Activated T-cell treated with anti-CD3 and anti-CD28 coated beads, Interleukin-2, amount 50 U/mL, for 24 hours (primary cell): ENCODE measurements at regions not wholly inside any gene's neighbourhood (a gene's known extent, or its start where the extent isn't known, plus 50 kb on each side); places are given as distances from the start of the nearest gene placed in this dataset.
"Not testable (repeated sequence)": the region's sequence is repeated elsewhere in the genome, so short reads cannot be mapped to it uniquely, and the experiment has no call there.

Experiments
- DNase-seq: peaks from one replicate; pipeline ENCODE4 v3.0.0-alpha.2; 2020
- H3K27ac Mint-ChIP-seq: 2 replicates; pipeline ENCODE4 v1.8.0; 2020; ENCODE audit warnings: mild to moderate bottlenecking, mixed read lengths
- H3K27me3 Mint-ChIP-seq: 2 replicates; pipeline ENCODE4 v1.8.0; 2020; ENCODE audit warnings: mixed read lengths
- H3K36me3 Mint-ChIP-seq: 2 replicates; pipeline ENCODE4 v1.8.0; 2020; ENCODE audit warnings: low read depth, mixed read lengths
- H3K4me1 Mint-ChIP-seq: 2 replicates; pipeline ENCODE4 v1.8.0; 2020; ENCODE audit warnings: low read depth, mixed read lengths
- H3K4me3 Mint-ChIP-seq: 2 replicates; pipeline ENCODE4 v1.8.0; 2020; ENCODE audit warnings: mild to moderate bottlenecking, moderate library complexity, mixed read lengths
- H3K9me3 Mint-ChIP-seq: 2 replicates; pipeline ENCODE4 v1.8.0; 2020; ENCODE audit warnings: mixed read lengths

DNA sequence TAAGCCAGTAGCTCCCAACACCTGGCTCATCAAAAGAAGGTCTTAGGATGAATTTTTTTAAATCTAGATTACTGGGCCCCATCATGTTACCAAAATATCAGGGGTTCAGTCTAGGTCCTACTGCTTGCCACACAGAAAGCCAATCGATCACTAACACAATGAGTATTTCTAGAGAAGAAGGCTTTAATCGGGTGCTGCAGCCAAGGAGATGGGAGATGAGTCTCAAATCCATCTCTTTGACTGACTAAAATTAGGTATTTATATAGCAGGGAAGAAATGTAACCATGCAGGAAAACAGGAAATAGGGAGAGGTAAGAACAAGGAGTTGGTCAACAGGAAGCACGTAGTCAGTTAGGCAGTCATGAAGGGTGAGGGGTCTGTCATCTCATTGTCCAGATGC is 288.2 kb downstream of the CEP170 start:
- no peak overlapping the region for H3K4me3 Mint-ChIP-seq
- H3K4me1 Mint-ChIP-seq, result no peaks in the 10 kb centered on the region
- H3K9me3 Mint-ChIP-seq, result peaks cover 10% of the 10 kb centered on the region
- peaks cover 4% of the 10 kb centered on the region for H3K27me3 Mint-ChIP-seq
- H3K27ac Mint-ChIP-seq, result no peak overlapping the region
- no peak for DNase-seq
- H3K36me3 Mint-ChIP-seq, result no peaks in the 10 kb centered on the region

DNA sequence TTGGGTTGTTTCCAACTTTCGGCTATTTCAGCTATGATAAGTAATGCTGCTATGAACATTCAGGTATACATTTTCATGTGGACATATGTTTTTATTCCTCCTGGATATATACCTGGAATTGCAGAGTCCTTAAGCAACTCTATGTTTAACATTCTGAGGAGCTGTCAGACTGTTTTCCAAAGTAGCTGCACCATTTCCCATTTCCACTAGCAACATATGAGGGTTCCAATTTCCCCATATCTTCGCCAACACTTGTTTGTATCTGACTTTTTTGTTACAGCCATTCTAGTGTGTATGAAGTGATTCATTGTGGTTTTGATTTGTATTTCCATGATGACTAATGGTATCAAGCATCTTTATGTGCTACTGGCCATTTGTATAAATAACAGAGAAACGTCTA is 295.7 kb downstream of the CEP170 start:
- H3K27me3 Mint-ChIP-seq, H3K36me3 Mint-ChIP-seq, H3K4me1 Mint-ChIP-seq, H3K9me3 Mint-ChIP-seq, DNase-seq, H3K27ac Mint-ChIP-seq, H3K4me3 Mint-ChIP-seq: not testable (repeated sequence)

DNA sequence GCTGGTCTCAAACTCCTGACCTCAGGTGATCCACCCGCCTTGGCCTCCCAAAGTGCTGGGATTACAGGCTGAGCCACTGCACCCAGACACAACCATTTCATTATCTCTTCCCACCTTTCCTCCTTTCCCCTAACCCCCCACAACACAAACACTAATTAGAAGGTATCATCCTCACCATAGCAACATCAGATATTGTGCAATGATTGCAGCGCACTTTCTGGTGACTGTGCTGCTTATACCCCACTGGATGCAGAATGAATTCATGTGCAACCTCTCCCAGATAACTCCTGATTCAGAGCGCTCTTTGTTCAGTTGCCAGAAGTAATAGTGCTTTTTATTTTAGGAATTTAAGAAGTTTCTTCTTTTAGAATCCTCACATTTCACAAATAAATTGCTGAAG is 300.1 kb downstream of the CEP170 start:
- H3K27me3 Mint-ChIP-seq, H3K4me3 Mint-ChIP-seq, H3K9me3 Mint-ChIP-seq, H3K36me3 Mint-ChIP-seq, DNase-seq, H3K27ac Mint-ChIP-seq, H3K4me1 Mint-ChIP-seq: not testable (repeated sequence)

DNA sequence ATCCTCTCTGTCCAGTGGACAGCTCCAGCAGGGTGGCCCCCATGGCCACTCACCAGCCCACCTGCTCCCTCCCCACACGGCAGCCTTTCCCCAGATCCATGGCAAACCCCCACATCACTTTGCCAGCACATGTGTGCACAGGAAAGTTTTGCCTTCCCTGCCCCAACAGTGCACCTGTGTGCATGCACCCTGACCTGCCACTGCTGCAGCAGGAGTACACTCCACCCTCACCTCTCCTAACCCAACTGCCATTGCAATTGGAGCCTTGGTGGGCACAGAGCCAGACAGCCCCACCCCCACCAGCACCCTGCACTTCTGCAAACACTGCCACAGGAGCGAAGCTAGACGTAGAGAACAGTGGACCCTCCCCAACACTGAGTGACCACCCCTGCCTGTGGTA is 308.9 kb downstream of the CEP170 start:
- H3K9me3 Mint-ChIP-seq, result peaks cover 7% of the 10 kb centered on the region
- no peak for DNase-seq
- peaks cover 11% of the 10 kb centered on the region for H3K27me3 Mint-ChIP-seq
- no peak overlapping the region for H3K4me3 Mint-ChIP-seq
- H3K27ac Mint-ChIP-seq, result no peak overlapping the region
- no peaks in the 10 kb centered on the region for H3K36me3 Mint-ChIP-seq
- H3K4me1 Mint-ChIP-seq, result no peaks in the 10 kb centered on the region

DNA sequence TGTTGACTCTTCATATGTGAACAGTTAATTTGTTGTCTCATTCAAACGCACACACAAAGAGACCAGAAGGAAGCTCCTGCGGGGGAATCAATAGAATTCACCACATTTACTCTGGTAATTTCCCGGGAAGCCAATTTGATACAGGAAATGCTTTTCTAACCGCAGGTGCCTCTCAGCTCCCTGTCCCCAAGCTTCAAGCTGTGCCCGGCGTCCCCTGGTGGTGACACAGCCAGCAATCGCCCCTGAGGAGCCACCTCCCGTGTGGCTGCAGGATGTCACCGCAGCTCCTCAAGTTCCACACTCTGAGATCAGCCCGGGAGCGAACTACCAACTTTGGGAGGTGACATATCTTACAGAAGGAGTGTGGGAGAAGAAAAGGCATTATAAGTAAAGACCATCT is 318.4 kb downstream of the CEP170 start:
- H3K36me3 Mint-ChIP-seq, DNase-seq, H3K27me3 Mint-ChIP-seq, H3K9me3 Mint-ChIP-seq, H3K4me3 Mint-ChIP-seq, H3K4me1 Mint-ChIP-seq, H3K27ac Mint-ChIP-seq: not testable (repeated sequence)

DNA sequence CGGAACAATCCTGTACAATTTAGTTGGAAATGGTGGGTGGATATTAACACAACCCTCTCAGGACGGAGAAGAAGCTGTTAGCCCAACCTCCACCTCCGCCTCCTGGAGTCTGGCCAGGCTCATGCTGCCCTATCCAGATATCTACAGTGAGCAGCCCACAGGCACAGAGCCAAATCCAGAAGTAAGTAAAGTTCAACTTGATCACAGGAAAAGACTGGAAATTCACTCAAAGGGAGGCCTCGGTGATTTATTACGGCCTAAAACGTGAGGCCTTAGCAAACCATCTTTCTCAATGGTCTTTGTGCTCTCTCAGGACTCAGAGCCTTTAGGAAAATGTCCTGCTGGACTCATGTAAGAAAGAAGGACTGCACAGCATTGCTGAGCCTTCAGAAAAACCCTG is 330.4 kb downstream of the CEP170 start:
- not testable (repeated sequence) for DNase-seq, H3K36me3 Mint-ChIP-seq, H3K27me3 Mint-ChIP-seq, H3K27ac Mint-ChIP-seq, H3K9me3 Mint-ChIP-seq, H3K4me1 Mint-ChIP-seq, H3K4me3 Mint-ChIP-seq

DNA sequence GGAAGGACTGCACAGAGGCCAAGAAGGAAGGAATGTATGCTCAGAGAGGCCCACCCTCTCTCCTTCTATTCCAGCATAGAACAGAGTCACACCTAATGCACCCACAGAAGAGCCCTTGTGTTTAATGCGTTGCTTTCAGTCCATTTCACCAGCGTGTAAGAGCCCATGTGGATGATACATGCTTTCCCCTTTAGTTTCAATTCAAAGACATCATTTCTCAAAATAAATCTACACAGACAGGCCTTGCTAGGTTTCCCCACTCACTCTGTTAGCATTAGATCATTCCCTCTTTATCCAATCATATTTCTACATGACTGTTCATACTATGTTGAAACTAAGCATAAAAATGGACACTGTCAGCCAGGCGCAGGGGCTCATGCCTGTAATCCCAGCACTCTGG is 331.5 kb downstream of the CEP170 start:
- not testable (repeated sequence) for H3K27me3 Mint-ChIP-seq, DNase-seq, H3K9me3 Mint-ChIP-seq, H3K27ac Mint-ChIP-seq, H3K36me3 Mint-ChIP-seq, H3K4me1 Mint-ChIP-seq, H3K4me3 Mint-ChIP-seq

DNA sequence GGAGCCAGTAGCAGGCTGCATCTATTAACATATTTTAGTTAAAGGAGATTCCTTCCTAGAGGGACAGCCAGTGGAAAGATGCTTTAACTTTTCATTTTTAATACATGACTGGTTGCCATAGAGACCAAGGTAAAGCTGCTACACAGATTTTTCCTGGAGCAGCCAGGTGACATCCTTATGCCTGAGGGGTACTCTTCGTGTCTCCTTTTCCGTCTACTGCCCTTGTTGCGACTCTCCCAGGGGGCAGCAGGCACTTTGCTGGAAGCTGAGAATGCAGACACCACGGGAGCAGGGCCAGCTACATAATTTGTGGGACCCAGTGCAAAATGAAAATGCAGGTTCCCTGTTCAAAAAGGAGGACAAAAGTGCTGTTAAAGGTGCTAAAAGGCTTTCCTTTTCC is 340.4 kb downstream of the CEP170 start:
- H3K4me3 Mint-ChIP-seq, H3K27me3 Mint-ChIP-seq, H3K27ac Mint-ChIP-seq, H3K9me3 Mint-ChIP-seq, DNase-seq, H3K4me1 Mint-ChIP-seq, H3K36me3 Mint-ChIP-seq: not testable (repeated sequence)

DNA sequence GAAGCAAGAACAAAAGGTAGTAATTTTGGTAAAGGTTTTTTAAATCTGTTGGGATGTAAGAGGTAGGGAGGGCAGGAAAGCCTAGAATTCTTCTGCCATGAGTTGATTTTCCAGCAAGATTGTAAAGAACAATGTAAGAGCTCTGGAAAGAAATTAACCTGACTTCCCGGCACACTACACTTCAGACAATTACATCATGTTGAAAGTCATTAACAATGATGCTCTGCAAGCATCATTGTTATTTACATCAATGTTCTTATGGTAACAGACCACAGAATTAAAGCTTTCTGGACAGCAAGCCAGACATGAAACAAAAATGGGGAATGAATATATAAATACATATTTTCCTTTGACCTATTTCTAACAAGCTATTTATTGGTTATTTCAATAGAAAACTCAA is 342.2 kb downstream of the CEP170 start:
- H3K27ac Mint-ChIP-seq, H3K9me3 Mint-ChIP-seq, H3K27me3 Mint-ChIP-seq, H3K4me1 Mint-ChIP-seq, H3K36me3 Mint-ChIP-seq, DNase-seq, H3K4me3 Mint-ChIP-seq: not testable (repeated sequence)

DNA sequence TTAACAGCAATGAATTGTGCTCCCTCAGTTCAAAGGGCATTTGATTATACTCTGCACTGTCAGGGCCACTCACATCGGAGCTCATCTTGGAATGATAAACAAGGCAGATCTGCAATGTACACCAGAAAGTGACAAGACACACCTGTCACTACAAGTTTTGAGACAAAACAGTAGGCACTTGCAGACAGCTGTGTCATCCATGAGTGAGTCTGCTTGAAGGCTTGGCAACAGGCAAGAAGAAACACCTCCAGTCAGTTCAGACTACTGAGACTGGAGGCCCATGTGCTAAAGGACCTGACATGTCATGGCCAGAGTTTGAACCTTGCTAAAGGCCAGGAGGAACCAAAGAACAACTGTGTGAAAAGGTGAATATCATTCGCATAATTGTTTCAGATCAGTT is 354.5 kb downstream of the CEP170 start:
- H3K9me3 Mint-ChIP-seq, H3K4me3 Mint-ChIP-seq, H3K27ac Mint-ChIP-seq, DNase-seq, H3K4me1 Mint-ChIP-seq, H3K27me3 Mint-ChIP-seq, H3K36me3 Mint-ChIP-seq: not testable (repeated sequence)

DNA sequence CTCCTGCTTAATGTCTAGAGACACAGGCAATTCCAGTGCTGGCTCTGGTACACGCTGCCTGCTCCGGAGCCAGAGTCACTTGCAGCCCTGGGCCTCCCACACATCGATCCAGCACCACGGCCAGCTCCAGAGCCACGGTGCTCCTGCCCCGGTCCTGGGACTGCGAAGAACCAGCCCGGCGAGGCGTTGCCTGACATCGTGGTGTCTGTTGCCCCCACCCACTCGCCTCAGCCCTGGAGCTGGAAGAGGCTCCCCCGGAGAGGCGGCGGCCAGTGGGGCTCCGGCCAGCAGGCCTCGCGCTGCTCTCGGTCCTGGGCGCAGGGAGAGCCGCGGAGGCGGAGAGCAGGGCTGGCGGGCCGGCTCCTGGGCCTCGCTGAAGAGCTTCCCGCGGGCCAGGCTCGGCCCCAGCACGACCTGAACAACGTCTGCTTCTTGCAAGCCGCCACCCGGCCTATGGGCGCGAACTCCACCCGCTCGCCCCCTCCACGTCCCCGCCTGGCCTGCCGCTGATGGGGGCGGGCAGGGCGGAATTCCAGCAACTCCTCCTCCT is 364.8 kb downstream of the CEP170 start:
- peaks cover 26% of the 10 kb centered on the region for H3K27me3 Mint-ChIP-seq
- no peaks in the 10 kb centered on the region for H3K9me3 Mint-ChIP-seq
- H3K36me3 Mint-ChIP-seq, result no peaks in the 10 kb centered on the region
- no peak for DNase-seq
- no peaks in the 10 kb centered on the region for H3K4me1 Mint-ChIP-seq
- no peak overlapping the region for H3K27ac Mint-ChIP-seq
- no peak overlapping the region for H3K4me3 Mint-ChIP-seq

DNA sequence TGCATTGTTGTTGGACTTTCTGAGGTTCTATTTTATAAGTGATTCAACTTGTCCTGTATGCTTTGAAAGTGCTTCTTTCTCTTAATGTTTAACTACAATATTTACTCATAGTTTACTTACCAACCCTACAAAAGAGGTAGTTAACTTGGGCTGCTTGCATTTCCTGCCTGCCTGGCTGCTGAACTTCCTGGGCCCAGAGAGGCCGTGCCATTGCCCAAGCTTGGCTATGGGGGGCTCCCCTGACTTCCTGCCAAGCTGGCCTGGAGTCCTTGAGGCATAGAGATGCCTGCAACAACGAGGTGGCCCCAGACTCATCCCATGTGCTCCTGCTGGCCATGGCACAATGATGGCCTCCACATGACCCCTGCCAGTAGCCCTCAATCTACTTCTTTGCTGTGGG is 361.6 kb upstream of the PLD5 start:
- no peak overlapping the region for H3K4me3 Mint-ChIP-seq
- H3K27me3 Mint-ChIP-seq, result peaks cover 25% of the 10 kb centered on the region
- DNase-seq, result no peak
- H3K36me3 Mint-ChIP-seq, result no peaks in the 10 kb centered on the region
- H3K9me3 Mint-ChIP-seq, result no peaks in the 10 kb centered on the region
- H3K27ac Mint-ChIP-seq, result no peak overlapping the region
- no peaks in the 10 kb centered on the region for H3K4me1 Mint-ChIP-seq

DNA sequence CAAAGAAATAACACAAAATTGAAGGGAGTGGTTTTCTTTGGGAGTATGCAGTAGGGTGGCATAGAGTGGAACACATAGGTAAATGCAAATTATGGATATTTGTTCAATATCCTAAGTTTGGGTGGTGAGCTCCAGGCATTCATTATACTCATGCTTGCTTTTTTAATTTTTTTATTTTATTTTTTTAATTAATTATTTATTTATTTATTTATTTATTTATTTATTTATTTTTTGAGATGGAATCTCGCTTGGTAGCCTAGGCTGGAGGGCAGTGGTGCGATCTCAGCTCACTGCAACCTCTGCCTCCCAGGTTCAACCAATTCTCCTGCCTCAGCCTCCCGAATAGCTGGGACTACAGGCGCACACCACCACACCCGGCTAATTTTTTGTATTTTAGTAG is 355.5 kb upstream of the PLD5 start:
- H3K9me3 Mint-ChIP-seq, DNase-seq, H3K27ac Mint-ChIP-seq, H3K4me3 Mint-ChIP-seq, H3K4me1 Mint-ChIP-seq, H3K36me3 Mint-ChIP-seq, H3K27me3 Mint-ChIP-seq: not testable (repeated sequence)

DNA sequence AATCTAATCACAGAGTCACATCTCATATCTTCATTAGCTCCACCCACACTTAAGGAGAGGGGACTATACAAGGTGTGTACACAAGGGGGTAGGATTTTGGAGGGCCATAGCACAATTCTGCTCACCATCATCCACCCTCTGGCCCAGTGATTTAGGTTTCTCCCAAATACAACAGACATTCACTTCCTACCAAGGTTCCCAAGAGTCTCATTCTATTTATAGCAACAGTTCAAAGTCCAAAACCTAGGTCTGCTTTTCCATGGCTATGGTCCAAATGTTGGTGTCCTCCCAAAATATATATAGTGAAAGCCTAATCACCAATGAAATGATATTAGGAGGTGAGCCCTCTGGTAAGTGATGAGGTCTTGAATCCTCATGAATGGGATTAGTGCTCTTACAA is 353.2 kb upstream of the PLD5 start:
- Mint-ChIP-seq H3K4me3 (no peak overlapping the region), H3K4me1 (no peaks in the 10 kb centered on the region), H3K36me3 (no peaks in the 10 kb centered on the region), H3K27me3 (peaks cover 10% of the 10 kb centered on the region), H3K27ac (no peak overlapping the region), H3K9me3 (no peaks in the 10 kb centered on the region)
- DNase-seq, result no peak

DNA sequence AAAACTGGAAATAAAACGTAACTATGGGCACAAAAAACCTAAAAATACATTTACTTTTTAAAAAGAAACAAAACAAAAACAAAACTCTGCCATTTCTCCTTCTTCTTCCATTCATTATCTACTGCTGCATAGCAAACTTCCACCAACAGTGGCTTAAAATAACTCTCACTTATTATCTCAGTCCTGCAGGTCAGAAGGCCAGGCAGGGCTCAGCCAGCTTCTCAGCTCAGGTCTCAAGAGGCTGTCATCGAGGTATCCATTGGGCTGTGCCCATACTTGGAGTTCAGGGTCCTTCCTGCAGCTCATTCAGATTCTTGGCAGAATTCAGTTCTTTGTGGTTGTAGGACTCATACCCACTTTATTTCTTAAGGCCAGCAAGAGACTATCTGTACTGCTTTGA is 352.7 kb upstream of the PLD5 start:
- Mint-ChIP-seq H3K36me3 (no peaks in the 10 kb centered on the region), H3K27me3 (peaks cover 7% of the 10 kb centered on the region), H3K9me3 (no peaks in the 10 kb centered on the region), H3K27ac (no peak overlapping the region), H3K4me1 (no peaks in the 10 kb centered on the region), H3K4me3 (no peak overlapping the region)
- DNase-seq, result no peak

DNA sequence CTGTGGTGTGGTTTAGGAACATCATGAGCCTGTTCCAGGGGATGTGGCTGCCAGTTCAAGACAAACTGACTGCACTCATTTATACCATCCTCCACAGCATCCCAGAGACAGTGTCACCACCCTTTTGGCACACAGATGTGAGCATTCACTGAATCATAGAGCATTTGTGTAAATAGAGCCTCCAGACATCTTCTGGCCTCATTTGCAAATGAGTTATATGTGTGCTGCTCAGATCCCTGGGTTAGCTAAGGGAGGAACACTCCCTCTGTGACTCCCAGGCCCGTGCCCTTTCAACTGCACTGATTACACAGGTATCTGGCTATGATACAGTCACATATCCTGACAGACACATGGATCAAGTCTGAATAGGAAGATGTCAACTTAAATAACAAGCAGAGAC is 351.5 kb upstream of the PLD5 start:
- Mint-ChIP-seq H3K27ac (no peak overlapping the region), H3K4me3 (no peak overlapping the region), H3K27me3 (peaks cover 2% of the 10 kb centered on the region), H3K4me1 (no peaks in the 10 kb centered on the region), H3K9me3 (no peaks in the 10 kb centered on the region), H3K36me3 (no peaks in the 10 kb centered on the region)
- no peak for DNase-seq
